ENCODE measurements at regions not wholly inside any gene's neighbourhood (a gene's known extent, or its start where the extent isn't known, plus 50 kb on each side); places are given as distances from the start of the nearest gene placed in this dataset.

DNA sequence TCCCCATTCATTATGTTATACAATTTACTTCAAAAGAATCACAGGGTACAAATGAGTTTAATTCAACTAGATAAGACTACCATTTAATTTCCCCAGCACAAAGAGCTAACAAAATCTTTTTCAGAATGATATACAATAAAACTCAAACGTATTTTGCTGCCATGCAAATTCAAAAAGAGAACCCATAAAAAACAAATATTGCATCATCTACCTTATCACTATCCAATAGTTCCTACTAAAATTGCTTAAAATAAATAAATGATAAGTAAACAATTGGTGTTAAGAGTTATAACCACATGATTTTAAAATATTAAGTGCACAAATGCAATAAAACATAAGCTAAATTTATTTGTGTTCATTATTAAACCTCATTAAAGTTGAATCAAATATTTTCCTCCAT lies 919.4 kb downstream of the SLITRK5 start:
- H3K4me1 ChIP-seq: peaks cover 7% of the 10 kb centered on the region; the same call in 1 of the 2 replicates
- no peaks in the 10 kb centered on the region for H3K36me3 ChIP-seq
- no peaks in the 10 kb centered on the region for H3K27me3 ChIP-seq
- H3K27ac ChIP-seq: no peak overlapping the region
- no peak for DNase-seq
- no peak overlapping the region for H3K4me3 ChIP-seq
- H3K9me3 ChIP-seq (replicated peaks): no peaks in the 10 kb centered on the region

DNA sequence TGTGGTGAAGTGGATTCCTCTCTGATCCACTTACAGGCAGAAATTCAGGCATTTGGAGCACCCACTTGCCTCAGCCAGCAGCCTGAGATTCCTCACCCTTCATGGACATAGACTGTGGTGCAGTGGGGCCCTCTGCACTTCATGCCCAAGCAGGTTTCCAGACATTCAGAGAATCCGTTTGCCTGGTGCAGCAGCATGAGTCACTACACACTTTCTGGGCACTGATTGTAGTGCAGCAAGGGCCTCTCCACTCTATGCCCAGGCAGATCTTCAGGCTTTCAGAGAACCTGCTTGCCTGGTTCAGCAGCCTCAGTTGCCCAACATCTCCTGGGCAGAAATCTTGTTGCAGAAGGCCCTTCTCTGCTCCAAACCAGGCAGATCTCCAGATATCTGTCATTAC lies 920.9 kb downstream of the SLITRK5 start:
- Histone ChIP-seq H3K27me3 (no peaks in the 10 kb centered on the region), H3K9me3 (replicated peaks) (no peaks in the 10 kb centered on the region), H3K4me1 (no peaks in the 10 kb centered on the region), H3K36me3 (no peaks in the 10 kb centered on the region), H3K4me3 (no peak overlapping the region), H3K27ac (no peak overlapping the region)
- no peak for DNase-seq

DNA sequence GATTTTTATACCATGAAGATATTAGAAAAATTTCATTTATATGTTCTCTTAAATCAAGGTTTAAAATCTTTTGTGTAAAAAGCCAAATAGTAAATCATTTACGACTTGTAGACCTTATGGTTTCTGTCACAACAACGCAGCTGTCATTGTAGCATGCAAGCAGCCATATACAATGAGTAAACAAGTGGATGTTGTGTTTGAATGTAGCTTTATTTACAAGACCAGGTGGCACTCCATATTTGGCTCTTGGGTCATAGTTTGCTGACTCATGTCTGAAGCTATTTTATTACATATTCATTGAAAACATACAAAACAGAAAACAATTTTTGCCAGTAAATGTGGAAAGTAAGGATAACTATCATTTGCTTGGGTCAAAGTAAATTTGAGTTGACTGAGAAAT lies 930.8 kb downstream of the SLITRK5 start:
- peak in 1 of 2 experiments; percentile 26 for DNase-seq

DNA sequence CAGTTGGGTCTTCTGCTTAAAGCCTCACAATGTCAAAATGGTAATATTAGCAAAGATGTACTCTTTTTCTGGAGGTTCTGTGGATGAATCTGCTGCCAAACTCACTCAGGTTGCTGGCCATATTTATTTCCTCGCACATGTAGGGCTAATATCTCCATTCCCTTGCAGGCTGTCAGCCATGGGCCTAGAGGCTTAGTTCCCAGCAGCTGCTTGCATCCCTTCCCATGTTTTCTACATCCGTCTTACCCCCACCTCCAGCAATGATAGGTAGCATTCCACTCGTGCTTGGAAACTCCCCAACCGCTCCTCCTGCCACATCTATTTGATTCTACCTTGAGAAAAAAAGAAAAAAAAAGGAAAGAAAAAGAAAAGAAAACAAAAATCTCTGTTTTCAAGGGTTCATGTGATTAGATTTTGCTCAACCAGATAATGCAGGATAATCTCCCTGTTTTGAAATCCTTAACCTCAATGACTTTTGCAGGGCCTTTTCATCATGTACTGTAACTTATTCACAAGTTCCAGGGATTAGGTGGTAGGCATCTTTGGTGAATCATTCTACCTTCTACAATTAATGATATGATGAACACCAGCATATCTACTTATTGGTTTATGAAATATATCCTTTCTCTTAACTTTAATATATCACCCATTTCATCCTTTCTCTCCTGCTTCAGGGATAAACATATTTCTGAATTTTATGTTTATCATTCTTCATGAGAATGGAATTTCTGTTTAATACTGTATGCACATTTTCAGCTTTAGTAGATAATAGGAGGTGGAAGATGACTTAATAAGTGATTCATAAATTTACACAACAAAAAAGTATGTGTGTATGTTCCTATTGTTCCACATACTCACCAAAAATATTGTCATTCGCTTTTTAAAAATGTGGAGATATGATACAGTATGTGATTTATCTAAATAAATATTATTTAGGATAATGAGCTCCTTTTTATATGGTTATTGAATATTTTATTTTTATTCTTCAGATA lies 931.9 kb downstream of the SLITRK5 start:
- Histone ChIP-seq H3K4me1 (peaks cover 9% of the 10 kb centered on the region), H3K4me3 (no peak overlapping the region), H3K9me3 (replicated peaks) (no peaks in the 10 kb centered on the region), H3K36me3 (no peaks in the 10 kb centered on the region), H3K27ac (peak overlapping the region; percentile 31), H3K27me3 (no peaks in the 10 kb centered on the region)
- DNase-seq: peak; percentile 40 to 64

More for the DNA sequence above, 930.8 kb downstream of the SLITRK5 start:
- Histone ChIP-seq H3K9me3 (replicated peaks) (no peaks in the 10 kb centered on the region), H3K27ac (peak overlapping the region; percentile 31), H3K27me3 (no peaks in the 10 kb centered on the region), H3K36me3 (no peaks in the 10 kb centered on the region), H3K4me1 (peaks cover 9% of the 10 kb centered on the region), H3K4me3 (no peak overlapping the region)

DNA sequence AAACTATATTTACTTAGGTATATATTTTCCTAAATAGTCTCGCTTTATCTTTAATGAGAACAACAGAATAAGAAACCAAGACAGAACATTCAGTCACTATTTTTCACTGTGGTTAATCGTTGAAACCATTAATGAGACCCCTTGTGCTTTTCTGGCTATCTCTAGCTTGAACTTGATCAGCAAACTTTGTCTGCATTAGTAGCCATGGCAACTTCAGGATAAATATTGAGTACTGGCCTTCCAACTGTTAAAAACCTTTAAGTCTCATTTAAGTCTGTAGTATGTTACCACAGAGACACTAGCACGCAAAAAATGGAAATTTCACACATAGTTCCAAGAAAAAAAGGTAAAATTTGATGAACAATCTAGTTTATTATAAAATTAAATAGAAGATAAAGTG lies 946.0 kb downstream of the SLITRK5 start:
- Histone ChIP-seq H3K36me3 (no peaks in the 10 kb centered on the region), H3K4me1 (no peaks in the 10 kb centered on the region), H3K27me3 (no peaks in the 10 kb centered on the region), H3K27ac (no peak overlapping the region), H3K4me3 (no peak overlapping the region), H3K9me3 (replicated peaks) (no peaks in the 10 kb centered on the region)
- DNase-seq: no peak

DNA sequence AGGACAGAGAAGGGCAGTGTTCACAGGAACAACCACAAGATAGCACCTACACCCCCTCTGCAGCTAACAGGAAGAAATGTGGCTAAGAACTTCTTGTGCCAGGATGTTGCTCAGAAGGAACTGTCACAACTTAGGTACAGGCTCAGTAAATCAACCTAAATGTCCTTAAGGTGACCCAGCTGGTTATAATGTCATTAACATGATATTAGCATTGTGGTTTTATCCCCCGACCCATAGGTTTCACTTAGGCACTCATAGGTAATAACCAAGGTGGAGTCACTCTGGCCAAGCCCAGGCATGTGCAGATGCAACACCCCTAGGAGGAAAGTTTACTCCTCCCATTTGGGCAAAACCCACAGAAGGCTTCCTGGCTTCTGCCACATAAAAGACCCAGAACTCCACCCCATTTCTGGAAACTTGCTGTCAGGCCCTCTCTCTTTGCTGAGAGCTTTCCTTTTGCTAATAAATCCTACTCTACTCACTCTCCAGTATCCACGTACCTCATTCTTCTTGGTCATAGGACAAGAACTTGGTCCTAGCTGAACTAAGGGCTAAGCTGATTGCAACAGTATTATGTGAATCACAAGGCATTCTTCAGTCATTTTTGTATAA lies 951.3 kb downstream of the SLITRK5 start:
- Histone ChIP-seq H3K36me3 (no peaks in the 10 kb centered on the region), H3K27ac (no peak overlapping the region), H3K4me3 (no peak overlapping the region), H3K27me3 (no peaks in the 10 kb centered on the region), H3K4me1 (no peaks in the 10 kb centered on the region), H3K9me3 (replicated peaks) (no peaks in the 10 kb centered on the region)
- no peak for DNase-seq

DNA sequence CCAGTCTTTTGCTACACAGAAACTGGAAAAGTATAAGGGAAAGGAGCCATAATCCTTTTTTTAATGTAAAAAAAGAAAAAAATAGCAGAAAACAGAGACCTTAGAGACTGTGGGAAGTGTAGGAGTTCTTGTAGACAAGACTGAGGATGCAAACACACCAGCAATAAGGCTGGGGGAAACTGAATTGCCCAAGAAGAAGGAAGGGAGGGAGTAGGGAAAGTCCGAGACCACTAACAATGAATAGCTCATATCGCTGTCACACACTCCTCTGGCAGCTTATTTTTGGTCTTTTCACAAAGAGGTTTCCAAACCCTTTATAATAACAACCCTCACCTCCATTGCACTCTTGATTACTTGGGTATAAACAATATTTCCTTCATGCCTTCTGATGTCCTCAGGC lies 952.0 kb downstream of the SLITRK5 start:
- DNase-seq: no peak
- no peaks in the 10 kb centered on the region for H3K9me3 ChIP-seq (replicated peaks)
- no peaks in the 10 kb centered on the region for H3K27me3 ChIP-seq
- H3K4me1 ChIP-seq: no peaks in the 10 kb centered on the region
- no peaks in the 10 kb centered on the region for H3K36me3 ChIP-seq
- no peak overlapping the region for H3K4me3 ChIP-seq
- no peak overlapping the region for H3K27ac ChIP-seq

DNA sequence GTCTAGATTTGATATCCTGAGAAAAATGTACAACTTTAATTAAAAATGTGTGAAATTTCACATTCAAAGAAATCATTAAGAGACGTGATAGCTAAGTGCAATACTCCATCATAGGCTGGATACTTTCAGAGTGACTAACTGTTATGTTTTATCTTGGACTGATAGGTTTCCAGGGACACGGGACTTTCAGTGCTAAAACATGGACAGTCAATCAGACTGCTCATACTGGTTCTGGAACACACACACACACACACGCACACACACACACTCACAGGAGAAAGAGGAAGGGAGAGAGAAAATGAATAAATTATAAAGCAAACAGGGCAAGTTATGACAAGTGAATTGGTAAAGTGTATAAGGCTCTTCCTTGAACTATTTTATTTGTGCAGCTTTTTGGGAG lies 955.9 kb downstream of the SLITRK5 start:
- H3K9me3 ChIP-seq (replicated peaks): no peaks in the 10 kb centered on the region
- H3K27me3 ChIP-seq: no peaks in the 10 kb centered on the region
- H3K4me3 ChIP-seq: no peak overlapping the region
- no peaks in the 10 kb centered on the region for H3K4me1 ChIP-seq
- no peak overlapping the region for H3K27ac ChIP-seq
- DNase-seq: no peak
- no peaks in the 10 kb centered on the region for H3K36me3 ChIP-seq

DNA sequence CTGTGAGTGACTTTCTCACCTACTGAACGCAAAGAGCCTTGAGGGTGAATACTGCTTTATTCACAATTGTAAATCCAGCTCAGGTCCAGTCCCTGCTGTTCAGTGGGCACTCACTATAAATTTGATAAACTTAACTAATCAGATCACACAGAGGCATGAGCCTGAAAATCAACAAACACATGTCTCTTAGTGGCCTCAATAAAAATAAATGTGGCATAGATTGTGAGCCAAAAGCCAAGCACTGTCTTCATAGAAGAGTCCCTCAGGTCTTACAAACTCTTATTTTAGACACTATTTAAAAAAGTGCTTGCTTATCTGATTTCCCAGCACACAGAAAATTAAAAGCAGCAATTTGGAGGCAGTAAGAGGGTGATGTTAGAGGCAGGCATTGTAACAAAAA lies 957.7 kb downstream of the SLITRK5 start:
- no peak overlapping the region for H3K27ac ChIP-seq
- H3K27me3 ChIP-seq: no peaks in the 10 kb centered on the region
- H3K4me3 ChIP-seq: no peak overlapping the region
- no peaks in the 10 kb centered on the region for H3K36me3 ChIP-seq
- no peak for DNase-seq
- H3K9me3 ChIP-seq (replicated peaks): no peaks in the 10 kb centered on the region
- H3K4me1 ChIP-seq: no peaks in the 10 kb centered on the region

DNA sequence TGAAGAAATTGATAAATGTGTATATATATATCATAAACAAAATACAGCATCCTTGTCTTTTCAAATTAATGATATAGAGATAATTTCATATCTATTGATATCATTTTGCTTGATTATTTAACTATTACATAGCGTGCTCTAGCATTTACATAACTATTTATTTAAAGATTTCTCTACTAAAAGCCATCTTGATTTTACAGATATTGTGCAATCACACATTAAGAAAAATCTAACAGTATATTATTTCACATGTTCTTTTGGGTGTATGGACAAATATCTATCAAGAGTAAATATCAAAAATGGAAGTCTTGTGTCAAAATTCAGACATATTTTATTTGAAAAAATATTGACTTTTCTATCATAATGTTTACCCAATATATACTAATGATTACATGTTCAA lies 966.8 kb downstream of the SLITRK5 start:
- DNase-seq: no peak
- no peaks in the 10 kb centered on the region; the same call in 1 of the 2 replicates for H3K4me1 ChIP-seq
- H3K27me3 ChIP-seq: no peaks in the 10 kb centered on the region
- no peaks in the 10 kb centered on the region for H3K9me3 ChIP-seq (replicated peaks)
- no peaks in the 10 kb centered on the region for H3K36me3 ChIP-seq
- H3K4me3 ChIP-seq: no peak overlapping the region
- H3K27ac ChIP-seq: no peak overlapping the region

DNA sequence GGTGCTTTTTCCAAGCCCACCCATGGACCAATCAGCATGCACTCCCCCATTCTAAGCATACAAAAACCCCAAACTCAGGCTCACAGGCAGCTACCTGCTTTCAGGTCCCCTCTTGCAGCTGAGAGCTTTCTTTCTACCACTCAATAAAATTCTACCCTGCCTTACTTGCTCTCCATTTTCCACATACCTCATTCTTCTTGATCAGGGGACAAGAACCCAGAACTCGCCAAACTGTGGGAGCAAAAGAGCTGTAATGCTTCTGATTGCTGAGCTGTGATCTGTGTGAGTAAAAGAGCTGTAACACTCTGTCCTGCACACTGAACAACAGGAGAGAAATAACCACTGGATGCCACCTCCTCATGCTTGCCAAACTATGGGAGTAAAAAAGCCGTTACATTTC lies 972.1 kb downstream of the SLITRK5 start:
- Histone ChIP-seq H3K36me3 (no peaks in the 10 kb centered on the region), H3K27me3 (no peaks in the 10 kb centered on the region)

DNA sequence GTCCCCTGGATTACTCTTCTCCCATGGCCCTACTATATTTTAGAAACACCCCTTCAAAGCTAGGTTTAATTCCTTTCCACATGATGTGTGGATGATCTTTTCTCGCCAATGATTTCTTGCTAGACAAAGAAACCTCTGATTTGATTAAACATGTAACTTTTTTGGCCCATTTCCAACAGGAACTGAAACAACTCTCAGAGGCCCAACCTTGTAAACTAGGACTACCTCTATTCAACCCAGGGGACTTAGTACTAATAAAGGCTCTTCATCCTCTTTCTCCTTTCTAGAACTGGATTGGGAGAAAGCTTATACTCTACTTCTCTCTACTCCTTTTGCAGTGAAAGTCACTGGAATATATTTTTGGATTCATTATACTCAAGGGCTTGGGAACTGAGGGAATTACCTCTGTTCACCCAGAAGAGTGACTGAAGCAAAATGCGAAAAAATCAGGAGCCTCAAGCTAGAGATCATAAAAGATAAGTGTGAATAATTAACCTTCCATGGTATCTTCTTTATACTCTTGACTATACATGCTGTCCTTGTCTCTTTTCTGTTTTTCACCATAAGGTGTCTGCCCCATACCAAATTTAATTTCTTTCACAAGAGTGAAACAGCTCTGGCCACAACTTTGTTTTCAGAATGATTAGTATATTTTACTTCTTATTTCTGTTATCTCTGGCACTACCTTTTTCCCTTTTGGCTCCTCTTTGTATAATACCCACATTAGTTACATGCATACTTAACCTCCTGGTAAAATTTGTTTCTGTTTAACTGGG lies 977.6 kb downstream of the SLITRK5 start:
- no peak overlapping the region for H3K4me3 ChIP-seq
- no peaks in the 10 kb centered on the region for H3K9me3 ChIP-seq (replicated peaks)
- no peaks in the 10 kb centered on the region for H3K4me1 ChIP-seq
- no peak overlapping the region for H3K27ac ChIP-seq
- no peak for DNase-seq
- H3K27me3 ChIP-seq: no peaks in the 10 kb centered on the region
- H3K36me3 ChIP-seq: no peaks in the 10 kb centered on the region

More for the DNA sequence above, 972.1 kb downstream of the SLITRK5 start:
- H3K27ac ChIP-seq: no peak overlapping the region
- DNase-seq: no peak
- no peaks in the 10 kb centered on the region for H3K4me1 ChIP-seq
- H3K9me3 ChIP-seq (replicated peaks): no peaks in the 10 kb centered on the region
- H3K4me3 ChIP-seq: no peak overlapping the region

DNA sequence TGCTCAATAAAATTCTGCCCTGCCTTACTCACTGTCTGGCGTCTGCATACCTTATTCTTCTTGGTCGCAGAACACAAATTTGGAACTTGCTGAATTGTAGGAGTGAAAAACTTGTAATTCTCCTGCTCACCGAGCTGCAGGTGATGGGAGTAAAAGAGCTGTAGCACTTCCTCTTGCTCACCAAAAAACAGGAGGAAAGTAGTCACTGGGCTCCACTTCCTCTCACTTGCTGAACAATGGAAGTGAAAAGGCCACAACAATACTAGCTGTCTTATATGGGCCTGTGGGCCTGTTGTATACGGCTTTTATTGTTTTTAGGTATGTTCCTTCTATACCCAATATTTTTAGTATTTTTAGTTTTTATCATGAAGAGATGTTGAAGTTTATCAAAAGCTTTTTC lies 978.7 kb downstream of the SLITRK5 start:
- H3K27me3 ChIP-seq: no peaks in the 10 kb centered on the region
- DNase-seq: no peak

DNA sequence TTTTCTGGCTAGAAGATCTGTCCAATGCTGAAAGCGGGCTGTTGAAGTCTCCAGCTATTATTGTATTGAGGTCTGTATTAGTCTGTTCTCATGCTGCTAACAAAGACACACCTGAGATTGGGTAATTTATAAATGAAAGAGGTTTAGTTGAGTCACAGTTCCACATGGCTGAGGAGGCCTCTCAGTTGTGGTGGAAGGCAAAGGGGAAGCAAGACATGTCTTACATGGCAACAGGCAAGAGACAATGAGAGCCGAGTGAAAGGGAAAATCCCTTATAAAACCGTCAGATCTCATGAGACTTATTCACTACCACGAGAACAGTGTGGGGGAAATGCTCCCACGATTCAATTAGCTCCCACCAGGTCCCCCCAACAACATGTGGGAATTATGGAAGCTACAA lies 980.4 kb downstream of the SLITRK5 start:
- Histone ChIP-seq H3K27me3 (no peaks in the 10 kb centered on the region), H3K9me3 (replicated peaks) (no peaks in the 10 kb centered on the region), H3K4me3 (no peak overlapping the region), H3K36me3 (no peaks in the 10 kb centered on the region), H3K4me1 (no peaks in the 10 kb centered on the region), H3K27ac (no peak overlapping the region)
- no peak for DNase-seq

More for the DNA sequence above, 978.7 kb downstream of the SLITRK5 start:
- no peaks in the 10 kb centered on the region for H3K4me1 ChIP-seq
- no peak overlapping the region for H3K4me3 ChIP-seq
- H3K9me3 ChIP-seq (replicated peaks): no peaks in the 10 kb centered on the region
- H3K27ac ChIP-seq: no peak overlapping the region
- no peaks in the 10 kb centered on the region for H3K36me3 ChIP-seq

DNA sequence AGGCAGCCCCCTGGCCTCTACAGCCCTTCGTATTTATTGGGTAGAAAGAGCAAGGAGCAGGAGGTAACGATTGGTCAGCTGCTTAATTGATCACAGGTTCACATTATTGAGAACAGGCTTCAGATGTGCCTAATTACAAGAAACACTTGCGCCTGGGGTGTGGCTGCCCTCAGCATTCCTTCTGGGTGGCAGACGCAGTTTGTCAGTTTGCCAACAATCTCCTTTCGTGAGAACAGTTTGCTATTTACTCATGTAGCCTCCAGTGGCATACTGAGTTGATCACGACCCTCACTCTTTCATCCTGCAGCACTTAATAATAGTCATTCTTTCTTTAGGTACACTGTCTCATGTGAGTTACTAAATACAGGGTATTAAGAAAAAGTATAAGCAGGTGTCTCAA lies 985.6 kb downstream of the SLITRK5 start:
- no peak for DNase-seq
- no peaks in the 10 kb centered on the region for H3K9me3 ChIP-seq (replicated peaks)

More for the DNA sequence above, 985.6 kb downstream of the SLITRK5 start:
- no peaks in the 10 kb centered on the region for H3K4me1 ChIP-seq
- H3K27me3 ChIP-seq: no peaks in the 10 kb centered on the region
- H3K4me3 ChIP-seq: no peak overlapping the region
- no peaks in the 10 kb centered on the region for H3K36me3 ChIP-seq
- no peak overlapping the region for H3K27ac ChIP-seq
